Activated T-helper 17 cell treated with anti-CD3 and anti-CD28 coated beads, Interleukin-2, amount 50 U/mL, for 72 hours (primary cell): ENCODE measurements at regions not wholly inside any gene's neighbourhood (a gene's known extent, or its start where the extent isn't known, plus 50 kb on each side); places are given as distances from the start of the nearest gene placed in this dataset.

Experiments
- ATAC-seq: fragments of 150-1000 bp; cut with Tn5 transposase; replicated peaks from 2 replicates; pipeline ENCODE4 v1.10.0; 2021; ENCODE audit warnings: mild to moderate bottlenecking, moderate library complexity
- H3K27ac Mint-ChIP-seq: one replicate; pipeline ENCODE4 v1.8.0; 2022; ENCODE audit warnings: mixed read lengths
- H3K27me3 Mint-ChIP-seq: one replicate; pipeline ENCODE4 v1.8.0; 2022; ENCODE audit warnings: mixed read lengths
- H3K36me3 Mint-ChIP-seq: one replicate; pipeline ENCODE4 v1.8.0; 2022; ENCODE audit warnings: low read depth, mild to moderate bottlenecking, mixed read lengths
- H3K4me1 Mint-ChIP-seq: one replicate; pipeline ENCODE4 v1.8.0; 2022; ENCODE audit warnings: mixed read lengths
- H3K4me3 Mint-ChIP-seq: one replicate; pipeline ENCODE4 v1.8.0; 2022; ENCODE audit warnings: mild to moderate bottlenecking, mixed read lengths
- H3K9me3 Mint-ChIP-seq: one replicate; pipeline ENCODE4 v1.8.0; 2022; ENCODE audit warnings: mixed read lengths

DNA sequence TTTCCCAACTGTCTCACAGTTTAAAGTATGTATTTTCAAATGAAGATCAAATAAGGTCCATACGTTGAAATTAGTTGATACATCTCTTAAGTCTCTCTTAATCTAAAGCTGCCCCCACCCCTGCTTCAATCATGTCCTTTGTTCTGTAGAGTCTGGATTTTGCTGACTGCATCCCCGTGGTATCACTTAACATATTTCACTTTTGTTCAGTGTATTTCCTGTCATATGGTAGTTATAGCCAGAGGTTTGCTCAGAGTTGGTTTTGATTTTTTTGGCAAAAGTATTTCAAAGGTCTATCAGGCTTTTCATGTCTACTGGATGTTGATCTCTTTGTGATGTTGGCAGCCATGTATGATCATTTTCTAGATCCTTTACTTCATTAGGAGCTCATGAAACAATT lies 54.4 kb upstream of the ARID5B start:
- Mint-ChIP-seq H3K4me1 (no peaks in the 10 kb centered on the region), H3K27me3 (no peaks in the 10 kb centered on the region), H3K4me3 (no peak overlapping the region), H3K27ac (no peak overlapping the region), H3K9me3 (no peaks in the 10 kb centered on the region), H3K36me3 (no peaks in the 10 kb centered on the region)
- peak; percentile 38 for ATAC-seq

- H3K9me3 Mint-ChIP-seq, result no peaks in the 10 kb centered on the region
- H3K4me3 Mint-ChIP-seq, result no peak overlapping the region
- H3K27me3 Mint-ChIP-seq, result no peaks in the 10 kb centered on the region
- H3K4me1 Mint-ChIP-seq, result no peaks in the 10 kb centered on the region
- no peaks in the 10 kb centered on the region for H3K36me3 Mint-ChIP-seq
- ATAC-seq, result no peak
- H3K27ac Mint-ChIP-seq, result no peak overlapping the region
Measured at GRCh38 chr10:61847640-61848039, 53.9 kb upstream of the ARID5B start.

DNA sequence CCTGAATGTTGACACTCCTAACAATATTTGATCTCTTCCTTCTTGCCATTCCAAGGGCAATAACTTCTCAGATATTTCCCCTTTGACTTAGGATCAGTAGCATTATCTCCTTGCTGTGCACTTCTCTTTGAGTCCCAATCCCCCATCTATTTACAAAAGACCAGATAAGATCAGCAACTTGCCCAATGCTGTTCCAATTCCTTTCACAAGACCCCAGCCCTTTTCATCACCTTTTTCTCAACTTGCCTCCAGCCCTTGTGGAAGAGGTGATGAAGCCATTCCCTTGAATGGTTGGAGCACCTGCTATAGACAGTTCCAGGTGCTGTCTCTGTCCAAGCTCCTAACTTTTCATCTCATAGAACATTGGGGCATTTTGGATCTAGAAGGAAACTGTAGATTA lies 51.1 kb upstream of the ARID5B start:
- no peak overlapping the region for H3K27ac Mint-ChIP-seq
- no peaks in the 10 kb centered on the region for H3K9me3 Mint-ChIP-seq
- no peak overlapping the region for H3K4me3 Mint-ChIP-seq

More for the DNA sequence above, 51.1 kb upstream of the ARID5B start:
- H3K4me1 Mint-ChIP-seq, result no peaks in the 10 kb centered on the region
- ATAC-seq, result no peak
- H3K27me3 Mint-ChIP-seq, result no peaks in the 10 kb centered on the region
- no peaks in the 10 kb centered on the region for H3K36me3 Mint-ChIP-seq
